H1 (cell line): ENCODE measurements at regions not wholly inside any gene's neighbourhood (a gene's known extent, or its start where the extent isn't known, plus 50 kb on each side); places are given as distances from the start of the nearest gene placed in this dataset.

Experiments
- CTCF ChIP-seq, 3 experiments: IDR thresholded peaks; 1 replicate in 2 of 3; 2 replicates in 1 of 3; pipeline versions ENCODE4 v1.5.1 to v1.6.1; 2011; ENCODE audit warnings: low read length in 3 of 3, mild to moderate bottlenecking in 3 of 3, inconsistent platforms in 2 of 3, low read depth in 1 of 3, moderate library complexity in 1 of 3; ENCODE audit not compliant: insufficient read depth in 1 of 3; ENCODE audit errors: control extremely low read depth in 1 of 3
- HDAC2 ChIP-seq, 2 experiments: fragments of 300-600 bp in 1 of 2; sonication (generic) in 1 of 2; IDR thresholded peaks; 2 replicates each; pipeline ENCODE4 v1.6.1; 2011 to 2012; ENCODE audit warnings: low read depth in 2 of 2, low read length in 2 of 2, mild to moderate bottlenecking in 2 of 2, moderate library complexity in 2 of 2, borderline replicate concordance in 1 of 2, inconsistent platforms in 1 of 2
- MAFK ChIP-seq: IDR thresholded peaks from 2 replicates; pipeline ENCODE4 v1.6.1; 2012; ENCODE audit warnings: low read depth, mild to moderate bottlenecking, improper control_type of control experiment, low read length
- SP2 ChIP-seq: IDR thresholded peaks from 2 replicates; pipeline ENCODE4 v1.6.1; 2012; ENCODE audit warnings: mild to moderate bottlenecking, low read length, inconsistent platforms

- TF ChIP-seq CTCF (IDR thresholded peaks at IDR 0.05; ENCODE audit: control extremely low read depth in 1 of 3, insufficient read depth in 1 of 3, low read depth in 1 of 3, low read length in 3 of 3) (no peak), MAFK (no peak), HDAC2 (IDR thresholded peaks at IDR 0.05; ENCODE audit: borderline replicate concordance in 1 of 2, low read depth in 2 of 2, low read length in 2 of 2) (no peak), SP2 (no peak)
Measured at GRCh38 chr11:97218011-97218410, 828.2 kb downstream of the JRKL start (continued).
